IMR-90 (cell line): ENCODE measurements at regions not wholly inside any gene's neighbourhood (a gene's known extent, or its start where the extent isn't known, plus 50 kb on each side); places are given as distances from the start of the nearest gene placed in this dataset.

Experiments
- ATAC-seq: fragments of 200-7000 bp; cut with Tn5 transposase; 2 replicates; pipeline ENCODE4 v1.9.1; 2020; ENCODE audit warnings: low read depth, mild to moderate bottlenecking, moderate library complexity
- BruUV-seq: library from RNA; stranded (reverse); fragments of 400-500 nt; replicated peaks from 2 replicates; lab custom pipeline; 2021; lab: Mats Ljungman, UMichigan
- CTCF ChIA-PET: fragments of 300-600 bp; formaldehyde crosslinking; extraction: SDS; loops from one replicate; lab custom pipeline; 2021; ENCODE audit warnings: antibody characterized with exemption; lab: Yijun Ruan, JAX
- POLR2A ChIA-PET: fragments of 300-600 bp; sonication (Branson Sonifier 250); formaldehyde crosslinking; loops from one replicate; lab custom pipeline; 2022; ENCODE audit warnings: antibody characterized with exemption; ENCODE audit not compliant: unreplicated experiment; lab: Charles Lee
- DNase-seq: peaks from one replicate; pipeline ENCODE4 v3.0.0; 2013
- H2AFZ ChIP-seq: replicated peaks from 2 replicates; pipeline ENCODE3; 2013; ENCODE audit warnings: low read length, mild to moderate bottlenecking; ENCODE audit not compliant: poor library complexity
- H2AK5ac ChIP-seq: 2 replicates; pipeline ENCODE4 v1.6.1; 2013; ENCODE audit warnings: low read depth, low read length, inconsistent platforms
- H2AK9ac ChIP-seq: replicated peaks from 2 replicates; pipeline ENCODE3; 2013; ENCODE audit warnings: mild to moderate bottlenecking, low read depth, low read length, moderate library complexity; ENCODE audit not compliant: poor library complexity
- H2BK120ac ChIP-seq: 2 replicates; pipeline ENCODE4 v1.6.1; 2013; ENCODE audit warnings: low read depth, low read length, inconsistent platforms
- H2BK15ac ChIP-seq: 3 replicates; pipeline ENCODE4 v1.6.1; 2013; ENCODE audit warnings: low read depth, low read length, inconsistent platforms
- H2BK20ac ChIP-seq: 2 replicates; pipeline ENCODE4 v1.6.1; 2013; ENCODE audit warnings: low read depth, mild to moderate bottlenecking, inconsistent platforms, low read length, moderate library complexity
- H2BK5ac ChIP-seq: 2 replicates; pipeline ENCODE4 v1.6.1; 2013; ENCODE audit warnings: mild to moderate bottlenecking, low read depth, low read length, inconsistent platforms; ENCODE audit not compliant: poor library complexity, severe bottlenecking
- H3K14ac ChIP-seq: replicated peaks from 2 replicates; pipeline ENCODE4 v1.6.1; 2013; ENCODE audit warnings: low read depth, low read length, inconsistent platforms
- H3K18ac ChIP-seq: 2 replicates; pipeline ENCODE4 v1.6.1; 2013; ENCODE audit warnings: low read depth, low read length, control low read depth
- H3K23ac ChIP-seq: 2 replicates; pipeline ENCODE4 v1.6.1; 2013; ENCODE audit warnings: low read depth, low read length, inconsistent platforms
- H3K27ac ChIP-seq: 2 replicates; pipeline ENCODE4 v1.5.1; 2013; ENCODE audit warnings: mild to moderate bottlenecking, control low read depth, low read length; ENCODE audit not compliant: insufficient read depth
- H3K27me3 ChIP-seq: 2 replicates; pipeline ENCODE4 v1.6.1; 2013; ENCODE audit warnings: low read length; ENCODE audit not compliant: control insufficient read depth, insufficient read depth
- H3K36me3 ChIP-seq: 2 replicates; pipeline ENCODE4 v1.6.1; 2013; ENCODE audit warnings: low read length, mixed read lengths; ENCODE audit not compliant: control insufficient read depth, insufficient read depth
- H3K4ac ChIP-seq: 2 replicates; pipeline ENCODE4 v1.6.1; 2013; ENCODE audit warnings: low read depth, low read length, inconsistent platforms
- H3K4me1 ChIP-seq: 2 replicates; pipeline ENCODE4 v1.6.1; 2013; ENCODE audit warnings: low read length, mixed read lengths; ENCODE audit not compliant: control insufficient read depth, insufficient read depth
- H3K4me2 ChIP-seq: 2 replicates; pipeline ENCODE4 v1.6.1; 2013; ENCODE audit warnings: low read depth, mild to moderate bottlenecking, control low read depth, low read length, moderate library complexity
- H3K4me3 ChIP-seq: 2 replicates; pipeline ENCODE4 v1.5.1; 2013; ENCODE audit warnings: low read depth, mild to moderate bottlenecking, control low read depth, low read length, moderate library complexity; ENCODE audit not compliant: insufficient read depth
- H3K56ac ChIP-seq: 2 replicates; pipeline ENCODE4 v1.6.1; 2013; ENCODE audit warnings: low read length, inconsistent platforms; ENCODE audit not compliant: insufficient read depth; ENCODE audit errors: extremely low read depth
- H3K79me1 ChIP-seq, 2 experiments: 2 replicates each; pipeline ENCODE4 v1.6.1; 2013; ENCODE audit warnings: low read length in 2 of 2, inconsistent platforms in 1 of 2, low read depth in 1 of 2
- H3K9ac ChIP-seq: 2 replicates; pipeline ENCODE4 v1.6.1; 2013; ENCODE audit warnings: low read depth, low read length, control low read depth
- H3K9me1 ChIP-seq: 2 replicates; pipeline ENCODE4 v1.6.1; 2013; ENCODE audit warnings: low read length, inconsistent platforms; ENCODE audit not compliant: insufficient read depth
- H3K9me3 ChIP-seq: 2 replicates; pipeline ENCODE4 v1.6.1; 2013; ENCODE audit warnings: low read length; ENCODE audit not compliant: control insufficient read depth, insufficient read depth
- H4K20me1 ChIP-seq: 2 replicates; pipeline ENCODE4 v1.6.1; 2013; ENCODE audit warnings: low read length, inconsistent platforms; ENCODE audit not compliant: insufficient read depth
- H4K5ac ChIP-seq: 2 replicates; pipeline ENCODE4 v1.6.1; 2013; ENCODE audit warnings: mild to moderate bottlenecking, low read depth, low read length, control low read depth
- H4K8ac ChIP-seq, 2 experiments: 2 replicates each; pipeline ENCODE4 v1.6.1; 2013; ENCODE audit warnings: low read depth in 2 of 2, low read length in 2 of 2, control low read depth in 1 of 2, inconsistent platforms in 1 of 2
- H4K91ac ChIP-seq: 2 replicates; pipeline ENCODE4 v1.6.1; 2013; ENCODE audit warnings: low read depth, low read length, inconsistent platforms; ENCODE audit not compliant: insufficient read depth
- BHLHE40 ChIP-seq: fragments of 150-350 bp; IDR thresholded peaks from 2 replicates; pipeline ENCODE4 v1.6.1; 2016; ENCODE audit warnings: mild to moderate bottlenecking, low read depth, low read length
- CEBPB ChIP-seq: IDR thresholded peaks from 2 replicates; pipeline ENCODE4 v1.6.1; 2012; ENCODE audit warnings: low read depth, low read length, improper control_type of control experiment
- ELK1 ChIP-seq: fragments of 150-350 bp; IDR thresholded peaks from 2 replicates; pipeline ENCODE4 v1.6.1; 2016; ENCODE audit warnings: low read depth, mild to moderate bottlenecking, low read length, moderate library complexity, borderline replicate concordance
- FOS ChIP-seq: fragments of 150-350 bp; IDR thresholded peaks from 2 replicates; pipeline ENCODE4 v1.6.1; 2016; ENCODE audit warnings: low read depth, low read length
- MAFK ChIP-seq: IDR thresholded peaks from 2 replicates; pipeline ENCODE4 v1.6.1; 2012; ENCODE audit warnings: low read depth, low read length, improper control_type of control experiment
- MAZ ChIP-seq: IDR thresholded peaks from 2 replicates; pipeline ENCODE4 v1.6.1; 2012; ENCODE audit warnings: low read depth, mild to moderate bottlenecking, low read length, improper control_type of control experiment, moderate library complexity, borderline replicate concordance
- MXI1 ChIP-seq: IDR thresholded peaks from 2 replicates; pipeline ENCODE4 v1.6.1; 2012; ENCODE audit warnings: low read depth, mild to moderate bottlenecking, low read length, moderate library complexity, borderline replicate concordance
- NFE2L2 ChIP-seq: fragments of 150-350 bp; IDR thresholded peaks from 2 replicates; pipeline ENCODE4 v1.6.1; 2016; ENCODE audit warnings: low read depth, mild to moderate bottlenecking, low read length
- POLR2A ChIP-seq: IDR thresholded peaks from 2 replicates; pipeline ENCODE4 v1.6.1; 2012; ENCODE audit warnings: mild to moderate bottlenecking, low read depth, low read length
- RAD21 ChIP-seq: IDR thresholded peaks from 2 replicates; pipeline ENCODE4 v1.6.1; 2012; ENCODE audit warnings: low read length, improper control_type of control experiment
- RCOR1 ChIP-seq: IDR thresholded peaks from 2 replicates; pipeline ENCODE4 v1.6.1; 2012; ENCODE audit warnings: mild to moderate bottlenecking, low read length, improper control_type of control experiment; ENCODE audit not compliant: insufficient replicate concordance
- SMC3 ChIP-seq: fragments of 150-350 bp; IDR thresholded peaks from 2 replicates; pipeline ENCODE4 v1.6.1; 2016; ENCODE audit warnings: low read depth, mild to moderate bottlenecking, antibody characterized with exemption, low read length, moderate library complexity
- USF2 ChIP-seq: fragments of 150-350 bp; IDR thresholded peaks from 2 replicates; pipeline ENCODE4 v1.6.1; 2017; ENCODE audit warnings: mild to moderate bottlenecking, antibody characterized with exemption, low read length, low read depth
- WGBS, 2 experiments: methylation state at CpG; one replicate each; pipeline versions ENCODE4 v1.1.5 to v1.1.7; 2013; ENCODE audit warnings: missing lambda C conversion rate in 2 of 2; ENCODE audit not compliant: insufficient read length in 1 of 2; ENCODE audit errors: extremely low coverage in 2 of 2; 5-methylcytosine and 5-hydroxymethylcytosine counted together
- dilution Hi-C: fragments of 300-500 bp; cut with HindIII; formaldehyde crosslinking; loops from one replicate; pipeline ENCODE4 v1.14.3; 2018; ENCODE audit warnings: low sequenced_read_pairs; ENCODE audit not compliant: unreplicated experiment
- in situ Hi-C: fragments of 300-500 bp; cut with MboI; formaldehyde crosslinking; loops from 3 replicates; pipeline ENCODE4 v1.14.3; 2019; ENCODE audit warnings: low sequenced_read_pairs, inconsistent platforms, mixed read lengths
- intact Hi-C: fragments of 100-400 bp; cut with micrococcal nuclease; formaldehyde crosslinking; loops from 2 replicates; pipeline ENCODE4 v1.10.0; 2022

GRCh38 chr5:165881259-165881658 is 2375.8 kb downstream of the MAT2B start:
- Histone ChIP-seq H4K5ac (no peak overlapping the region), H3K9ac (no peak overlapping the region), H3K4me1 (no peaks in the 10 kb centered on the region), H2BK20ac (no peak overlapping the region), H3K56ac (no peak overlapping the region), H3K18ac (no peak overlapping the region), H3K4me3 (no peak overlapping the region), H3K4ac (no peak overlapping the region), H4K91ac (no peak overlapping the region), H3K79me1 (no peaks in the 10 kb centered on the region), H3K4me2 (no peak overlapping the region), H3K36me3 (no peaks in the 10 kb centered on the region), H2BK120ac (no peak overlapping the region), H3K14ac (no peak overlapping the region), H4K8ac (no peak overlapping the region), H3K9me3 (peaks cover 5% of the 10 kb centered on the region), H3K23ac (no peak overlapping the region), H2AK5ac (no peak overlapping the region), H2AK9ac (no peak overlapping the region), H2AFZ (no peak overlapping the region), H3K27ac (no peak overlapping the region), H2BK15ac (no peak overlapping the region), H4K20me1 (no peaks in the 10 kb centered on the region), H3K9me1 (no peaks in the 10 kb centered on the region), H3K27me3 (no peaks in the 10 kb centered on the region), H2BK5ac (no peak overlapping the region)
- DNase-seq (no peak), ATAC-seq (no peak)
- in situ Hi-C loops, result no loop called here
- intact Hi-C loops, result no loop called here
- ChIA-PET POLR2A (no interaction called here), CTCF (no interaction called here)
- dilution Hi-C loops, result no loop called here
- BruUV-seq, result no TSS peak
- TF ChIP-seq MAZ, result no peak
- no peak for TF ChIP-seq RAD21
- no peak for TF ChIP-seq SMC3
- TF ChIP-seq MAFK, result no peak
- no peak for TF ChIP-seq CEBPB
- no peak for TF ChIP-seq ELK1
- no peak for TF ChIP-seq RCOR1
- no peak for TF ChIP-seq BHLHE40
- TF ChIP-seq POLR2A, result no peak
- no peak for TF ChIP-seq USF2
- TF ChIP-seq NFE2L2, result no peak
- no peak for TF ChIP-seq MXI1
- TF ChIP-seq FOS, result no peak
- no CpG with 5 or more reads among the region's 2 CpGs for WGBS, 2 experiments
